ENCODE measurements at regions not wholly inside any gene's neighbourhood (a gene's known extent, or its start where the extent isn't known, plus 50 kb on each side); places are given as distances from the start of the nearest gene placed in this dataset.
"Not testable (repeated sequence)": the region's sequence is repeated elsewhere in the genome, so short reads cannot be mapped to it uniquely, and the experiment has no call there.

GRCh38 chrX:138018145-138018799, 452.3 kb downstream of the ZIC3 start:
- ATAC-seq (replicated peaks), result no peak
- Mint-ChIP-seq H3K27me3 (no peaks in the 10 kb centered on the region), H3K27ac (no peak overlapping the region), H3K36me3 (ENCODE audit: low read depth) (no peaks in the 10 kb centered on the region), H3K4me3 (no peak overlapping the region), H3K9me3 (no peaks in the 10 kb centered on the region), H3K4me1 (no peaks in the 10 kb centered on the region)

DNA sequence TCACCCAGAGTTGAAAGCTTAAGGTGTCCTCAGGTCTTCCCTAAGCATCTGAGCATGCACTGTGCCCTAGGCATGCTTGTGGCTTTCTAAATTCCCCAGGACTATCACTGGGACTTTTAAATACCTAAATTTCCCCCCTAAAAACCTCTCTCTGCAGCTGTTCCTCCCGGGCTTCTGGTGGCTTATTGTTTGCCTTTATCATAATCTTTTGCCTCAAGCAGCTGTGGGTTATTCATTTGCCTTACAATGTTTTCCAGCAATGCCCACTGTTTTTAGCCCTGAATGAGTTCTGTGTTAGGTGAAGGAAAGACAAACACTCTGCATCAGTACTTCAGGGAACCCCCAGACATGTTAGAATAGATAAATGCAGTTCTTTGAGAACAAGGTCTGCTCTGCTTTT, 455.0 kb downstream of the ZIC3 start:
- no peaks in the 10 kb centered on the region for H3K4me1 Mint-ChIP-seq
- H3K36me3 Mint-ChIP-seq (ENCODE audit: low read depth), result no peaks in the 10 kb centered on the region
- H3K9me3 Mint-ChIP-seq, result no peaks in the 10 kb centered on the region
- no peak for ATAC-seq (replicated peaks)
- no peak overlapping the region for H3K4me3 Mint-ChIP-seq
- no peaks in the 10 kb centered on the region for H3K27me3 Mint-ChIP-seq
- no peak overlapping the region for H3K27ac Mint-ChIP-seq

- Mint-ChIP-seq H3K27me3 (no peaks in the 10 kb centered on the region), H3K4me3 (no peak overlapping the region), H3K9me3 (no peaks in the 10 kb centered on the region), H3K4me1 (no peaks in the 10 kb centered on the region), H3K36me3 (ENCODE audit: low read depth) (no peaks in the 10 kb centered on the region), H3K27ac (no peak overlapping the region)
- ATAC-seq (replicated peaks), result no peak
These were observed 460.3 kb downstream of the ZIC3 start for GRCh38 chrX:138026211-138026610.

- H3K27me3 Mint-ChIP-seq, result no peaks in the 10 kb centered on the region
- no peaks in the 10 kb centered on the region for H3K36me3 Mint-ChIP-seq (ENCODE audit: low read depth)
- no peak for ATAC-seq (replicated peaks)
- H3K27ac Mint-ChIP-seq, result no peak overlapping the region
- H3K4me3 Mint-ChIP-seq, result no peak overlapping the region
- no peaks in the 10 kb centered on the region for H3K4me1 Mint-ChIP-seq
- no peaks in the 10 kb centered on the region for H3K9me3 Mint-ChIP-seq
These were observed 465.8 kb downstream of the ZIC3 start for GRCh38 chrX:138031715-138032114.

- Mint-ChIP-seq H3K27me3 (no peaks in the 10 kb centered on the region), H3K36me3 (ENCODE audit: low read depth) (no peaks in the 10 kb centered on the region), H3K4me1 (no peaks in the 10 kb centered on the region), H3K4me3 (no peak overlapping the region), H3K9me3 (no peaks in the 10 kb centered on the region), H3K27ac (no peak overlapping the region)
- ATAC-seq (replicated peaks), result no peak
These were observed 468.2 kb downstream of the ZIC3 start for GRCh38 chrX:138034136-138034535.

GRCh38 chrX:138037548-138037947, 471.6 kb downstream of the ZIC3 start:
- ATAC-seq (replicated peaks), result no peak
- no peaks in the 10 kb centered on the region for H3K36me3 Mint-ChIP-seq (ENCODE audit: low read depth)
- no peak overlapping the region for H3K4me3 Mint-ChIP-seq
- H3K4me1 Mint-ChIP-seq, result no peaks in the 10 kb centered on the region
- peaks cover 9% of the 10 kb centered on the region for H3K9me3 Mint-ChIP-seq
- H3K27ac Mint-ChIP-seq, result no peak overlapping the region
- no peaks in the 10 kb centered on the region for H3K27me3 Mint-ChIP-seq

- no peak for ATAC-seq (replicated peaks)
- no peaks in the 10 kb centered on the region for H3K9me3 Mint-ChIP-seq
- no peak overlapping the region for H3K4me3 Mint-ChIP-seq
- H3K27me3 Mint-ChIP-seq, result no peaks in the 10 kb centered on the region
- H3K4me1 Mint-ChIP-seq, result no peaks in the 10 kb centered on the region
- H3K27ac Mint-ChIP-seq, result no peak overlapping the region
- no peaks in the 10 kb centered on the region for H3K36me3 Mint-ChIP-seq (ENCODE audit: low read depth)
These were observed 492.0 kb downstream of the ZIC3 start for GRCh38 chrX:138057883-138058282.

DNA sequence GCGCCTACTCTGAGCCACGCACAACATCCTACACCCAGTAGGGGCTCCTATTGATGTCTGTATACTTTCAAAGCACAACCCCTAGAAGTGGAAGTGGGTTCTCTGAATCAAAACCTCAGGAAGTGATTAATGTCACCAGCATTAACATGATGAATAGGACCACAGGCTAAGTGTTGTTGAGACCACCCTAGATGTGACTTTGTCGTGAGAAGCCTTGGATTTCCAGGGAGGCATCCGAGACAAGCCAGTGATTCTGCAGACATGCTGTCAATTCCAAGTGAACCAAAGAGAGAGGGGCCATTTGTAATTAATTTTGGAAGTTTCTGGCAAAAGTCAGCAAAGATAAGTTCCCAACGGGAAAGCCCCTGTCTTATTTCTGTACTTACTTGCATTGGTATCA, 493.0 kb downstream of the ZIC3 start:
- no peaks in the 10 kb centered on the region for H3K27me3 Mint-ChIP-seq
- no peaks in the 10 kb centered on the region for H3K36me3 Mint-ChIP-seq (ENCODE audit: low read depth)
- H3K27ac Mint-ChIP-seq, result no peak overlapping the region
- ATAC-seq (replicated peaks), result no peak
- H3K4me1 Mint-ChIP-seq, result no peaks in the 10 kb centered on the region
- H3K4me3 Mint-ChIP-seq, result no peak overlapping the region
- H3K9me3 Mint-ChIP-seq, result no peaks in the 10 kb centered on the region

GRCh38 chrX:138067415-138067814, 501.5 kb downstream of the ZIC3 start:
- ATAC-seq (replicated peaks), result no peak
- Mint-ChIP-seq H3K36me3 (ENCODE audit: low read depth) (no peaks in the 10 kb centered on the region), H3K9me3 (no peaks in the 10 kb centered on the region), H3K27ac (no peak overlapping the region), H3K4me3 (no peak overlapping the region), H3K4me1 (no peaks in the 10 kb centered on the region), H3K27me3 (no peaks in the 10 kb centered on the region)

GRCh38 chrX:138073626-138074025, 507.7 kb downstream of the ZIC3 start:
- no peaks in the 10 kb centered on the region for H3K9me3 Mint-ChIP-seq
- no peaks in the 10 kb centered on the region for H3K27me3 Mint-ChIP-seq
- no peaks in the 10 kb centered on the region for H3K36me3 Mint-ChIP-seq (ENCODE audit: low read depth)
- H3K4me1 Mint-ChIP-seq, result no peaks in the 10 kb centered on the region
- H3K27ac Mint-ChIP-seq, result no peak overlapping the region
- no peak overlapping the region for H3K4me3 Mint-ChIP-seq
- no peak for ATAC-seq (replicated peaks)

- Mint-ChIP-seq H3K9me3 (no peaks in the 10 kb centered on the region), H3K27ac (no peak overlapping the region), H3K27me3 (no peaks in the 10 kb centered on the region), H3K4me3 (no peak overlapping the region), H3K4me1 (no peaks in the 10 kb centered on the region), H3K36me3 (ENCODE audit: low read depth) (no peaks in the 10 kb centered on the region)
- ATAC-seq (replicated peaks), result no peak
These were observed 516.3 kb downstream of the ZIC3 start for GRCh38 chrX:138082251-138082650.

- H3K4me3 Mint-ChIP-seq, result no peak overlapping the region
- H3K9me3 Mint-ChIP-seq, result no peaks in the 10 kb centered on the region
- H3K4me1 Mint-ChIP-seq, result no peaks in the 10 kb centered on the region
- H3K27ac Mint-ChIP-seq, result no peak overlapping the region
- H3K36me3 Mint-ChIP-seq (ENCODE audit: low read depth), result no peaks in the 10 kb centered on the region
- H3K27me3 Mint-ChIP-seq, result no peaks in the 10 kb centered on the region
- no peak for ATAC-seq (replicated peaks)
These were observed 517.0 kb downstream of the ZIC3 start for GRCh38 chrX:138082896-138083295.

DNA sequence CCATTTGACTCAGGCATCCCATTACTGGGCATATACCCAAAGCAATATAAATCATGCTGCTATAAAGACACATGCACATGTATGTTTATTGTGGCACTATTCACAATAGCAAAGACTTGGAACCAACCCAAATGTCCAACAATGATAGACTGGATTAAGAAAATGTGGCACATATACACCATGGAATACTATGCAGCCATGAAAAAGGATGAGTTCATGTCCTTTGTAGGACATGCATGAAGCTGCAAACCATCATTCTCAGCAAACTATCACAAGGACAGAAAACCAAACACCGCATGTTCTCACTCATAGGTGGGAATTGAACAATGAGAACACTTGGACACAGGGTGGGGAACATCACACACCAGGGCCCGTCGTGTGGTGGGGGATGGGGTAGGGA, 545.0 kb downstream of the ZIC3 start:
- H3K4me1 Mint-ChIP-seq; H3K36me3 Mint-ChIP-seq (ENCODE audit: low read depth); H3K4me3 Mint-ChIP-seq; ATAC-seq (replicated peaks); H3K9me3 Mint-ChIP-seq; H3K27ac Mint-ChIP-seq; H3K27me3 Mint-ChIP-seq: not testable (repeated sequence)

DNA sequence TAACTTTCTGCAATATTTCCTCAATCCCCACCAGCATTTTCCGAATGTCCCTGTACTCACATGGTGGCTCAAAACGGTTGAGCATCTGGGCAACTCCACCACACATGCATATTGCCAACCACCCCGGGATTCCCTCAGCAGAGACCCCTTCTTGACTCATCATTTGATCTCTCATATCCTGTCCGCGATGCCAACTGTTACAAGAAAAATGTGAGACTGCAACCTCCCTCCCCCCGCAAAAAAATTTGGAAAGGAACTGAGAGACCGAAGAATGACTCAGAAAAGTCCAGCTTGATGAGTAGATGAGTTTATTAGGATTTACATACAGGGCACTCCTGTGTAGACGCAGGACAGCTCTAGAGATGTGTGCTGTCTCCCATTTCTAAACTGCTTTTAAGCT, 561.4 kb downstream of the ZIC3 start:
- no peaks in the 10 kb centered on the region for H3K36me3 Mint-ChIP-seq (ENCODE audit: low read depth)
- H3K4me3 Mint-ChIP-seq, result no peak overlapping the region
- H3K27ac Mint-ChIP-seq, result no peak overlapping the region
- no peaks in the 10 kb centered on the region for H3K4me1 Mint-ChIP-seq
- no peaks in the 10 kb centered on the region for H3K27me3 Mint-ChIP-seq
- ATAC-seq (replicated peaks), result no peak
- H3K9me3 Mint-ChIP-seq, result no peaks in the 10 kb centered on the region

- ATAC-seq (replicated peaks), result no peak
- no peaks in the 10 kb centered on the region for H3K36me3 Mint-ChIP-seq (ENCODE audit: low read depth)
- H3K4me3 Mint-ChIP-seq, result no peak overlapping the region
- H3K27me3 Mint-ChIP-seq, result no peaks in the 10 kb centered on the region
- no peak overlapping the region for H3K27ac Mint-ChIP-seq
- H3K9me3 Mint-ChIP-seq, result no peaks in the 10 kb centered on the region
- H3K4me1 Mint-ChIP-seq, result no peaks in the 10 kb centered on the region
These were observed 562.2 kb downstream of the ZIC3 start for GRCh38 chrX:138128027-138128671.

GRCh38 chrX:138150709-138151108, 560.8 kb downstream of the FGF13 start:
- Mint-ChIP-seq H3K9me3 (no peaks in the 10 kb centered on the region), H3K27me3 (no peaks in the 10 kb centered on the region)

More at GRCh38 chrX:138150709-138151108, 560.8 kb downstream of the FGF13 start:
- Mint-ChIP-seq H3K4me3 (no peak overlapping the region), H3K36me3 (ENCODE audit: low read depth) (no peaks in the 10 kb centered on the region), H3K4me1 (no peaks in the 10 kb centered on the region), H3K27ac (no peak overlapping the region)
- ATAC-seq (replicated peaks), result no peak

Measured in activated T-helper 17 cell treated with anti-CD3 and anti-CD28 coated beads, Interleukin-2, amount 50 U/mL, for 72 hours (primary cell).